Spleen (tissue), 7 donors: ENCODE measurements at regions not wholly inside any gene's neighbourhood (a gene's known extent, or its start where the extent isn't known, plus 50 kb on each side); places are given as distances from the start of the nearest gene placed in this dataset.

Experiments used
- POLR2A ChIP-seq, 3 donors: fragments of 450-650 bp; IDR thresholded peaks; one replicate each; pipeline ENCODE4 v1.5.1; 2017; ENCODE audit warnings: antibody characterized with exemption in 3 of 3, mild to moderate bottlenecking in 1 of 3
- TF ChIP-seq, protein P1 (sequence below), 11 experiments: fragments of 200-600 bp in 7 of 11; fragments of 450-650 bp in 4 of 11; sonication (generic) in 4 of 11; IDR thresholded peaks in 8 of 11; conservative IDR thresholded peaks in 3 of 11; 1 replicate in 7 of 11; 2 replicates in 4 of 11; pipeline versions ENCODE4 v1.4.0 to v1.8.0; 2016 to 2021; ENCODE audit warnings: antibody characterized with exemption in 11 of 11, inconsistent platforms in 4 of 11, mild to moderate bottlenecking in 1 of 11
- donor health status: DM: no; HTN: no; CAD: no; lungs with moderate emphysema.
- donor health status: DM: no; HTN: no; CAD: no.
- donor health status: DM: no; HTN: no; CAD: no.

DNA sequence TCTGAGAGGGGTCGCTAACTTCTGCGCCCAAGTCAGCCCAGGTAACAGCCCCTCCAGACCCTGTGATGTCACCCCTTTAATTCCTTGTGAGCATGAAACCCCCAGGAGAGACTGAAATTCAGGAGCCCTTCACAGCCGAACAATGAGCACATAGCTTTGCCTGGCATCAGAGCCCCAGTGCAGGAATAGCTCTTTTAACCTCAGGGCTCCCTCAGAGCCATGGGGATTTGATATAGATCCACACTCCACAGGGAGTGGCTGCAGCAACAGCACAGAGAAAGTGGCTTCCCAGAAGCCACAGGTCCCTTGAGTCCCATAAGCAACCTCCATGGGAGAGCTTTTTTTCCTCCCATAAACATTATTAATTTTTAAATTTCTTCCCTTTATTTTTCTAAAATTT, 150.0 kb upstream of the MARCKS start:
- TF ChIP-seq, protein P1, sequence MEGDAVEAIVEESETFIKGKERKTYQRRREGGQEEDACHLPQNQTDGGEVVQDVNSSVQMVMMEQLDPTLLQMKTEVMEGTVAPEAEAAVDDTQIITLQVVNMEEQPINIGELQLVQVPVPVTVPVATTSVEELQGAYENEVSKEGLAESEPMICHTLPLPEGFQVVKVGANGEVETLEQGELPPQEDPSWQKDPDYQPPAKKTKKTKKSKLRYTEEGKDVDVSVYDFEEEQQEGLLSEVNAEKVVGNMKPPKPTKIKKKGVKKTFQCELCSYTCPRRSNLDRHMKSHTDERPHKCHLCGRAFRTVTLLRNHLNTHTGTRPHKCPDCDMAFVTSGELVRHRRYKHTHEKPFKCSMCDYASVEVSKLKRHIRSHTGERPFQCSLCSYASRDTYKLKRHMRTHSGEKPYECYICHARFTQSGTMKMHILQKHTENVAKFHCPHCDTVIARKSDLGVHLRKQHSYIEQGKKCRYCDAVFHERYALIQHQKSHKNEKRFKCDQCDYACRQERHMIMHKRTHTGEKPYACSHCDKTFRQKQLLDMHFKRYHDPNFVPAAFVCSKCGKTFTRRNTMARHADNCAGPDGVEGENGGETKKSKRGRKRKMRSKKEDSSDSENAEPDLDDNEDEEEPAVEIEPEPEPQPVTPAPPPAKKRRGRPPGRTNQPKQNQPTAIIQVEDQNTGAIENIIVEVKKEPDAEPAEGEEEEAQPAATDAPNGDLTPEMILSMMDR (IDR thresholded peaks at IDR 0.05 in 8 of 11, conservative IDR thresholded peaks at IDR 0.05 in 3 of 11): no peak
- no peak for TF ChIP-seq POLR2A (IDR thresholded peaks at IDR 0.05)
